ENCODE measurements at regions not wholly inside any gene's neighbourhood (a gene's known extent, or its start where the extent isn't known, plus 50 kb on each side); places are given as distances from the start of the nearest gene placed in this dataset.

- H2AFZ ChIP-seq (ENCODE audit: low read length): no peak overlapping the region
- Mint-ChIP-seq H3K36me3 (ENCODE audit: insufficient read depth in 1 of 3, low read depth in 3 of 3) (peaks cover 7 to 29% (median 25%) of the 10 kb centered on the region in 3 experiments), H3K4me1 (no peaks in the 10 kb centered on the region), H3K4me3 (no peak overlapping the region), H3K27me3 (ENCODE audit: low read depth) (no peaks in the 10 kb centered on the region; the same call in 1 of the 2 replicates), H3K9me3 (peaks cover 23% of the 10 kb centered on the region in 2 experiments), H3K27ac (no peak overlapping the region; a peak in 1 of 7 replicates)
- H3K27ac ChIP-seq (ENCODE audit: insufficient read length, low read depth, low read length): no peak overlapping the region
- H3K9ac ChIP-seq (ENCODE audit: extremely low read depth, insufficient read length, low read length): no peak overlapping the region
- no peak overlapping the region for H2AK5ac ChIP-seq (ENCODE audit: insufficient read length, low read length)
- no peak overlapping the region for H3T11ph ChIP-seq (ENCODE audit: low read length)
- H3K4me2 ChIP-seq (ENCODE audit: insufficient read depth, insufficient read length, low read length): no peak overlapping the region
- H3K79me2 ChIP-seq (ENCODE audit: insufficient read depth, low read length): no peaks in the 10 kb centered on the region
- H3K27me3 ChIP-seq (ENCODE audit: insufficient read depth, low read length): no peaks in the 10 kb centered on the region
- H3K18ac ChIP-seq (ENCODE audit: insufficient read length, low read depth, low read length): no peak overlapping the region
- H4K91ac ChIP-seq (ENCODE audit: insufficient read length, low read depth, low read length): no peak overlapping the region
- H3K4me1 ChIP-seq (ENCODE audit: insufficient read depth, low read length): no peaks in the 10 kb centered on the region
- WGBS (ENCODE audit: extremely low coverage, insufficient read length, low lambda C conversion rate): no CpG with 5 or more reads among the region's 2 CpGs
- H3K14ac ChIP-seq (ENCODE audit: insufficient read depth, low read length): no peak overlapping the region
- no peak overlapping the region for H3K23ac ChIP-seq (ENCODE audit: insufficient read length, low read depth, low read length)
- H3K4ac ChIP-seq (ENCODE audit: low read depth, low read length): no peak overlapping the region
- no peak overlapping the region for H2BK12ac ChIP-seq (ENCODE audit: insufficient read length, low read depth, low read length)
- no peaks in the 10 kb centered on the region for H4K20me1 ChIP-seq (ENCODE audit: control insufficient read depth, insufficient read depth, insufficient read length)
- TF ChIP-seq CTCF (conservative IDR thresholded peaks at IDR 0.05): no peak
- no peak overlapping the region for H4K5ac ChIP-seq (ENCODE audit: insufficient read length, low read depth, low read length)
- no peak for DNase-seq
- H3K9me3 ChIP-seq (ENCODE audit: control insufficient read depth, low read depth, low read length): peaks cover 6% of the 10 kb centered on the region
- no peak overlapping the region for H3K56ac ChIP-seq (ENCODE audit: insufficient read length, low read depth, low read length)
- no peaks in the 10 kb centered on the region for H3K23me2 ChIP-seq (ENCODE audit: insufficient read length, low read depth, low read length, poor library complexity, severe bottlenecking)
- H2BK20ac ChIP-seq (ENCODE audit: low read depth, low read length, poor library complexity, severe bottlenecking): no peak overlapping the region
- no peak overlapping the region for H4K8ac ChIP-seq (replicated peaks; ENCODE audit: insufficient read length, low read depth, low read length)
- H3K79me1 ChIP-seq (ENCODE audit: insufficient read depth, low read depth, low read length, poor library complexity, severe bottlenecking): no peaks in the 10 kb centered on the region
- H2BK120ac ChIP-seq (ENCODE audit: low read depth, low read length, poor library complexity, severe bottlenecking): no peak overlapping the region
- no peak overlapping the region for H2BK5ac ChIP-seq (ENCODE audit: insufficient read length, low read length)
- H2BK15ac ChIP-seq (ENCODE audit: low read depth, low read length): no peak overlapping the region
Observed at GRCh38 chr1:238214449-238214848, 323.7 kb upstream of the ZP4 start.
